ENCODE measurements at regions not wholly inside any gene's neighbourhood (a gene's known extent, or its start where the extent isn't known, plus 50 kb on each side); places are given as distances from the start of the nearest gene placed in this dataset.

- TF ChIP-seq ZNF609 (CRISPR knock-in tag; IDR thresholded peaks at IDR 0.05; ENCODE audit: borderline replicate concordance) (no peak), RAD21 (CRISPR knock-in tag; IDR thresholded peaks at IDR 0.05) (0 out of 2 replicates have a peak, but pooled peaks have one; percentile 7), GATAD1 (CRISPR knock-in tag; IDR thresholded peaks at IDR 0.05) (peak; percentile 55), ARNTL (CRISPR knock-in tag; IDR thresholded peaks at IDR 0.05) (no peak), ZNF20 (CRISPR knock-in tag; IDR thresholded peaks at IDR 0.05) (no peak), ZNF432 (CRISPR knock-in tag; IDR thresholded peaks at IDR 0.05; ENCODE audit: borderline replicate concordance) (no peak), SKI (IDR thresholded peaks at IDR 0.05; ENCODE audit: partially characterized antibody) (no peak), ZFP37 (CRISPR knock-in tag; IDR thresholded peaks at IDR 0.05; ENCODE audit: borderline replicate concordance) (no peak), SRY (CRISPR knock-in tag; IDR thresholded peaks at IDR 0.05) (no peak), ATF3 (CRISPR knock-in tag; IDR thresholded peaks at IDR 0.05) (no peak), KDM6A (CRISPR knock-in tag; IDR thresholded peaks at IDR 0.05; ENCODE audit: low read depth) (0 out of 2 replicates have a peak, but pooled peaks have one; percentile 49), ZMYM2 (CRISPR knock-in tag; IDR thresholded peaks at IDR 0.05) (0 out of 2 replicates have a peak, but pooled peaks have one; percentile 18), HMGXB4 (CRISPR knock-in tag; IDR thresholded peaks at IDR 0.05; ENCODE audit: borderline replicate concordance in 1 of 2, low read depth in 1 of 2) (no peak), FUBP1 (CRISPR knock-in tag; IDR thresholded peaks at IDR 0.05; ENCODE audit: borderline replicate concordance) (no peak), TCF7L2 (IDR thresholded peaks at IDR 0.05; ENCODE audit: low read depth, low read length) (no peak), ZFP82 (CRISPR knock-in tag; IDR thresholded peaks at IDR 0.05; ENCODE audit: borderline replicate concordance) (no peak), STAG1 (CRISPR knock-in tag; IDR thresholded peaks at IDR 0.05) (peak; percentile 55), ATF5 (CRISPR knock-in tag; IDR thresholded peaks at IDR 0.05; ENCODE audit: low read depth) (no peak), ZKSCAN5 (CRISPR knock-in tag; IDR thresholded peaks at IDR 0.05) (no peak), ATRX (CRISPR knock-in tag; IDR thresholded peaks at IDR 0.05; ENCODE audit: borderline replicate concordance) (no peak), RNF2 (conservative IDR thresholded peaks at IDR 0.05; ENCODE audit: low read depth) (no peak), ZNF24 (IDR thresholded peaks at IDR 0.05) (no peak), IKZF1 (IDR thresholded peaks at IDR 0.05) (no peak)
These were observed 218.6 kb downstream of the IRS1 start (continued) for GRCh38 chr2:226581004-226581403.
